ENCODE measurements at regions not wholly inside any gene's neighbourhood (a gene's known extent, or its start where the extent isn't known, plus 50 kb on each side); places are given as distances from the start of the nearest gene placed in this dataset.

DNA sequence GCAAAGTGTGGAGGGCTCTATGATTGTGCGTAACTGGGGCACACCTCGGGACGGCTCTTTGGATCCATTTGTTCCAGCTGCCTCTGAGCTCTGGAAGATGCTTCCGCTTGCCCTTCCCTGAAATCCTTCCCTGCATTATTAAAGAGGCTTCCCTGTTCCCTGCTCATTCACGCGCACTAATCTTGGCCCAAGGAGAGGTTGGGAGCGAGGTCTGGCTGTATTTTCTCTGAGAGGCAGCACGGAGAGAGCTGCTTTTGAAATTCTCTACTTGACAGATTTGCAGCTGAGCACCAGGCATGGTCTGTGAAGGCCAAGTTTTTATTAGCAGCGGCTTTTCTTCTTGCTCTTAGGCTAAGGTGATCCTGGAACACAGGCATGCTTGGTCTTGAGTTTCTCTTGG is 94.8 kb upstream of the NTM start:
- TF ChIP-seq, protein P1, sequence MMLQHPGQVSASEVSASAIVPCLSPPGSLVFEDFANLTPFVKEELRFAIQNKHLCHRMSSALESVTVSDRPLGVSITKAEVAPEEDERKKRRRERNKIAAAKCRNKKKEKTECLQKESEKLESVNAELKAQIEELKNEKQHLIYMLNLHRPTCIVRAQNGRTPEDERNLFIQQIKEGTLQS (CRISPR knock-in tag; conservative IDR thresholded peaks at IDR 0.05): no peak
- no peak for TF ChIP-seq TEAD4 (CRISPR knock-in tag; IDR thresholded peaks at IDR 0.05)
- TF ChIP-seq, protein P2, sequence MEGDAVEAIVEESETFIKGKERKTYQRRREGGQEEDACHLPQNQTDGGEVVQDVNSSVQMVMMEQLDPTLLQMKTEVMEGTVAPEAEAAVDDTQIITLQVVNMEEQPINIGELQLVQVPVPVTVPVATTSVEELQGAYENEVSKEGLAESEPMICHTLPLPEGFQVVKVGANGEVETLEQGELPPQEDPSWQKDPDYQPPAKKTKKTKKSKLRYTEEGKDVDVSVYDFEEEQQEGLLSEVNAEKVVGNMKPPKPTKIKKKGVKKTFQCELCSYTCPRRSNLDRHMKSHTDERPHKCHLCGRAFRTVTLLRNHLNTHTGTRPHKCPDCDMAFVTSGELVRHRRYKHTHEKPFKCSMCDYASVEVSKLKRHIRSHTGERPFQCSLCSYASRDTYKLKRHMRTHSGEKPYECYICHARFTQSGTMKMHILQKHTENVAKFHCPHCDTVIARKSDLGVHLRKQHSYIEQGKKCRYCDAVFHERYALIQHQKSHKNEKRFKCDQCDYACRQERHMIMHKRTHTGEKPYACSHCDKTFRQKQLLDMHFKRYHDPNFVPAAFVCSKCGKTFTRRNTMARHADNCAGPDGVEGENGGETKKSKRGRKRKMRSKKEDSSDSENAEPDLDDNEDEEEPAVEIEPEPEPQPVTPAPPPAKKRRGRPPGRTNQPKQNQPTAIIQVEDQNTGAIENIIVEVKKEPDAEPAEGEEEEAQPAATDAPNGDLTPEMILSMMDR (IDR thresholded peaks at IDR 0.05): no peak
